ENCODE measurements at regions not wholly inside any gene's neighbourhood (a gene's known extent, or its start where the extent isn't known, plus 50 kb on each side); places are given as distances from the start of the nearest gene placed in this dataset.
"Not testable (repeated sequence)": the region's sequence is repeated elsewhere in the genome, so short reads cannot be mapped to it uniquely, and the experiment has no call there.

DNA sequence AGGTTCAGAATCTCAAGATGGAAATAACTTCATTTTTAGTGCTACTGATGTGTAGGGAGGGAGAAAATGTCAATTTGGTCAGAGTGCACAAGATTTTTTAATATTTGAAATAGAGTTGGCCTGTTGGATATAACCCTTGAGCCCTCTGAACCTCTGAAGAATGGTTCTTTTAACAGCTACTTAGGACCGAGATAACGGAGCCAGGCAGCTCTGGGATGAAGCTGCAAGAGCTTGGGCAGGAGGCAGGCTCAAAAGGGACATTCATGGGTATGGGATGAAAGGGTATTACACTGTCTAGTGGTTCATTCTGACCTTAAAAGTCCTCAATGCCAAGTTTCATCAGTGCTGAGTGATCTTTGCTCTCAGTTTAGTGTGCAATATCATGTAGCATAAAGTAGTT, 111.4 kb upstream of the CPHXL start:
- no peak for ATAC-seq

DNA sequence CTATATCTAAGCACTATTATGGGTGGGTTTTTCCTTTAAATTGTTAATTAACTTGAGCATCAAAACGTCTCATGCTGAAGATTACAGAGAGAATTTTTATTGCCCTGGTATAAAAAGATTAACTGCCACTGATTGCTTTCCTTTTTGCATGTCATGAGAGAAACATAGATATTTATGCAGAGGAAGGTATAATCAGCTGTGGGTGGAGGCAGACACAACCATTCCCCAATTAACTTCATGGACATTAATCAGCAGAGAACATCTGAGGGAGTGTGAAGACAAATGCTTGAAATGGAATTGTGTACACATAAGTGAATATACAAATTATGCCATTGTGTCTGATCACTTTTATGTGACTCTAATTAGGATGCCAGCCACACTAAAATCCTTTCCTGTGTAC, 115.2 kb upstream of the CPHXL start:
- ATAC-seq, result no peak

DNA sequence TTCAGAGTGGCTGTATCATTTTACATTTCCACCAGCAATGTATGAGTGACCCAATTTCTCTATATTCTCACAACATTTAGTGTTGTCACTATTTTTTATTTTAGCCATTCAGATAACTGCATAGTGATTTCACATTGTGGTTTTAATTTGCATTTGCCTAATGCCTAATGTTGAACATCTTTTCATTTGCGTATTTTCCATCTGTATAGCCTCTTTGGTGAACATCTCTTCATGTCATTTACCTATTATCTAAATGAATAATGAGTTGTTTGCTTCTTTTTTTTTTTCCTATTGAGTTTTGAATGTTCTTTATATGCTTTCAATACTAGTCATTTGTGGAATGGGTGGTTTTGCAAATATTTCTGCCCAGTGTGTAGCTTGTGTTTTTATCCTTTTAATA, 120.9 kb upstream of the CPHXL start:
- no peak for ATAC-seq

DNA sequence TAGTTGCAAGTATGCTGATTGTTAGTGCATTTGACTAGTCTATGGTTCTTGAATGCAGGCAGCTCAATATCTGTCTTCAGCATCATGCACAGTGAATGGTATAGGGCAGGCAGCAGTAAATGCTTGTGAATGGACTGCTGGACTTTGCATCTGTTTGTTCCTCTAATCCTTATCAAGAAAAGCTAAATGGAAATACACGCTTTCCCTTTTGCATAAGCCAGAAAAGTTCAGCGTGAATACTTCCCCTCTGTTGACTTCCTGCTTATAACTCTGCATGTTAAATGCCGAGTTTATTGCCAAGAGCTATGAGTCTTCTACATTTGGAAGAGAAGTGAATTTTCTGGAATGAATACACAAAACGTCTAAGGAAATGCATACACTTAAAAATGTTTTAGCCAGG, 127.9 kb upstream of the CPHXL start:
- no peak for ATAC-seq

DNA sequence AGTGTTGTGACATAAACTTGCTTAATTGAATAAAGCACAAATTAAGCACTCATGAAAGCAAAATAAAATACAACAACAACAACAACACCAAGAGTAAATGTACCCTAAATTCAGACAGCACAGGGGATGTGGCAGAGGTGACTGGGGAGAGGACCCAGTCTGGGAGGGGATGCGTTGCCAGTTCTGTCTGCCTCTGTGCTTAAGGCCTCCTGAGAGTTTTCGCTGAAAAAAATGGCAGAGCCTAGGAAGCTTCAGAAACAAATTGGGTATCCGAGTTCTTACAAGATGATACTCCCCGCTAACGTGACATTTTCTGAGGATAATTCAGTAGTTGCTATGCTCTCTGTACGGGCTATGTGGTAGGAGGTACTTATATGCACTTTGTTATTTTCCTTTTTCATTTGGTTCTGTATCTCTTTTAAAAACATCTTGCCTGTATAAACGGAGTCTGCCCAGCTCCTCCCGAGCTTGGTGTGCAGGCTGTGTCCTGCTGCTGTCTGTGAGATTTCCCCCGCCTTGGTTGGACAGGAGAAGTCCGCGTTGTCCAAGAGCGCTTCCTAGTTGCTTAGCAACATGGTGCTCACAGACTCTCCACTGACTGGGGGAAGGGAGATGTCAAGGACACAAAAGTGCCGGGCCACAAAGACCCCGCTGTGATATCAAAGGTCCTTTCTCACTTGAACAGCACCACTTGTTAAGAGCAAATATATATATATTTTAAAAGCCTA, 134.2 kb upstream of the CPHXL start:
- ATAC-seq, result no peak

DNA sequence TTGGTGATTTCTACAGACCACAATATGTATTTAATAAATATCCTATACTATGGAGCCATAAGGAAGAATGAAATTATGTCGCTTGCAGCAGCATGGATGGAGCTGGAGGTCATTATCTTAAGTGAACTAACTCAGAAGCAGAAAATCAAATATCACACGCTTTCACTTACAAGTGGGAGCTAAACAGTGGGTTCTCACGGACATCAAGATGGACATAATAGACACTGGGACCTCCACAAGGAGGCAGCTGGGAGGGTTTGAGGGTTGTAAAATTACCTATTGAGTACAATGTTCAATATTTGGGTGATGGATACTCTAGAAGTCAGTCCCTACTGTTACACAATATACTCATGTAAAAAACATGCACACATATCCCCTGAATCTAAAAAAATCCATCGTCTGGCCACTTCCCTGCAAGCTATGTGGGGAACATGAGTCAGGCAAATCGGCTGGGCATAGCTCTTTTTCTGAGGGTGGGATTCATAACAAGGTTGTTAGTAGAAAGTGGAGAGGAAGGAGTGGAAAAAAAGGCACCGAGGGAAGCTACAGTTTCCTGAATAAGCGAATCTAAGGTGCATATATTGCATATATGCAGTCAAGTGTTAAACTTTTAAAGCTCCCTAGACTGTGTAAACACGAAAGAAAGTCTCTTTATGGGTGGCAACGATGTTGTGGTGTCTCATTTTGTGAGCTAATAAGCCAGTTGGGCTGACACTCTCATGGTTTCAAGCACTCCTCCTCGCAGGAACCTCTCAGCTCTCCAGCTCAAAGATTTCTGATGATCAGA, 135.2 kb upstream of the CPHXL start:
- no peak for ATAC-seq

DNA sequence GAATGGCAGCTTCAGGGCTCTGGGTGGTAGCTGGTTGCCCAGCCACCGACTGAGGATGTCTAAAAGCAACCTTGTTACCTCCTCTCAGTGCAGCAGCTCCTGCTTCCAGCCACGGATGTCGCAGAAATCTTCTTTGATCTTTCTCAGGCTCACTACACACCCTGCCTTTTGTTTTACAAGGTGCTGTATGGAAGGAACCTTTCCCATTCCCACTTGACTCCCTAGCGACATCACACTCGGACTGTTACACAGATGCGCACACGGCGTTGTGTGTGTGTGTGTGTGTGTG, 135.8 kb upstream of the CPHXL start:
- no peak for ATAC-seq

DNA sequence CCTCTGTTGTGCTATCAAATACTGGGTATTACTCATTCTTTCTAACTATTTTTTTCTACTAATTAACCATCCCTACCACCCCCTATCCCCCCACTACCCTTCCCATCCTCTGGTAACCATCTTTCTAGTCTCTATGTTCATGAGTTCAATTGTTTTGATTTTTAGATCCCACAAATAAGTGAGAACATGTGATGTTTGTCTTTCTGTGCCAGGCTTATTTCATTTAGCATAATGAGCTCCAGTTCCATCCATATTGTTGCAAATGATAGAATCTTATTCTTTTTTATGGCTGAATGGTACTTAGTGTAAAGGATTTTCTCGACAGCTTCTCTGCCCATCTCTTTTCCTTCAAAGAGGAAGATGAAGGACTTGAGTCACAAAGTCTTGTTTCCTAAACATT, 138.0 kb upstream of the CPHXL start:
- no peak for ATAC-seq

DNA sequence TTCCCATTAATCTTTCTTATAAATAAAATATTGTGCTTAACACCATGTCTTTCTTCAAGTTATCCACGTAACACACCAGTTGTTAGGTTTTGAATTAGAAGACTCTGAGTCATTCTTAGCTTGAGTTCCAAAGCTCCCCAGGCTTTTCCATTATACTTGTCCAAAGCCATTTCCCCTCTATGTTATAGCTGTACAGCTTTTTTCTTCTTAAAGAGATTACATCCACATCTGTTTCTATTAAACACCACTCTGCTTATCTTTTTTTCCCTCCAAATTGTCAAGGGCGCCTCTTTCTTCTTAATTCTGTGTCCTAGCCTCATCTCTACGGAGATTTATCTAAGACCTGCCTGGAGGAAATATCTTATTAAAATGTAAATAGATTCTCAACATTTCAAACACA, 139.4 kb upstream of the CPHXL start:
- ATAC-seq, result no peak

DNA sequence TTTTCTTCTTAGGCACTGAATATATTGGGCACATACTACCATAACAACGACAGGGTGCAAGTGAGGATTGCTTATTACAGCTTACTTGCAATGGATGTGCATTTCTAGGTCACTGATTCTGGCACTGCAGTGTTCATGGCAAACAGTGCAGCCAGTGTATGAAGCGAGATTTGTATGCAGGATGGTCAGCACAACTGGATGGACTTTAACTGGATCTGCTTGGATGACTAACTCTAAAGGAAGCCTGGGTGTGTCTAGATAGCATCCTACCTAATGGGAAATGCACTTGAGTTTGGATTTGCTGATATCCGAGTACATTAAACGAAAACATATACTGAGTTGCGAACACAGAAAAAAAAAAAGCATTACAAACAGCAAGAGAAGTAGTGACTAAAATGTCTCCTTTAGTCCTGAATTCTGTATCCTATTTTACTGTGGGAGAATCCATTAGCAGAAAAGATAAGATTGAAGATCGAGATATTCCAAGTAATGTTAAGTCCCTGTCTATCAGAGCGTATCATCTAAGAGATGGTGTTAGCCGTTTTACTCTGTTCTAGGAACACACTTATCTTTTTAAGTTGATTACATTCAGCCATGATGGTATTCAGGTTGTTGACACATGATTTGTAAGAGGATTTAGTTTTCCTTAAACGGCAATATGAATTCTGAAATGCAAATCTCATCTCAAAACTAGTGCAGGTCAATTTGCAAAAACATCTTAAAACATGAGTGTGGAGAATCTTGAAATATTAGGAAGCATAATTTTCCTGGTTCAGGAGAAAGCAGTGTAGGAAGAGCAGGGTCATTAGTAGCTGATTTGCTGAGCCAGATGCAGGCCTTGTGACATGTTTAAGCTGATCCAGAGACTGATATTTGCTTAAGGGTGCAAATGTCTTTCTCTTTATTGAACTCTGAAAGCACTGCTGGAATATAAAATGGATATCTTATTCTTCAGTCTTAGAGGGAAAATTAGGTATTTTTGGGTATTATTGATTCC, 142.6 kb upstream of the CPHXL start:
- ATAC-seq, result no peak

DNA sequence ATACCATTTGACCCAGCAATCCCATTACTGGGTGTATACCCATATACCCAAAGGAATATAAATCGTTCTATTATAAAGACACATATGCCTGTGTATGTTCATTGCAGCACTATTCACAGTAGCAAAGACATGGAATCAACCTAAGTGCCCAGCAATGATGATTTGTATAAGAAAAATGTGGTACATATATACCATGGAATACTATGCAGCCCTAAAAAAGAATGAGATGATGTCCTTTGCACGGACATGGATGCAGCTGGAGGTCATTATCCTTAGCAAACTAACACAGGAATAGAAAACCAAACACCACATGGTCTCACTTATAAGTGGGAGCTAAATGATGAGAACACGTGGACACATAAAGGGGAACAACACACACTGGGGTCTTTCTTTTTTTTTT, 155.0 kb upstream of the CPHXL start:
- ATAC-seq, result not testable (repeated sequence)

DNA sequence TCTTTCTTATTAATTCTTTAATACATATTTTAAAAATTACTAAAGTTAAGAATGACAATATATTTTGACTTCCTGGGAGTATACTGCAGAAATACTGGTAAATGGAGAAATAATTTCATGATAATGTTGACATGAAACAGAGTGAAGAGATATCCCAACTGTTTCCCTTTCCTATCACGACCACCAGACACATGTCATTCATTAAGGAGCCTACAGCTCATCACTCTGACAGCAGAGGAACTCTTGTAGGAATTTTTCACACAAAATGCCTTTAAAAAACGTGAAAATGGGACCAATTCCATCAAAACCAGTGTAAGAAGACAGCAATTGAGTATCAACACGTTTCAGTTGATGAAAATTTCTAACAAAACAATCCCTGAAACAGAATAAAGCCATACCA, 172.9 kb upstream of the CPHXL start:
- ATAC-seq, result no peak

DNA sequence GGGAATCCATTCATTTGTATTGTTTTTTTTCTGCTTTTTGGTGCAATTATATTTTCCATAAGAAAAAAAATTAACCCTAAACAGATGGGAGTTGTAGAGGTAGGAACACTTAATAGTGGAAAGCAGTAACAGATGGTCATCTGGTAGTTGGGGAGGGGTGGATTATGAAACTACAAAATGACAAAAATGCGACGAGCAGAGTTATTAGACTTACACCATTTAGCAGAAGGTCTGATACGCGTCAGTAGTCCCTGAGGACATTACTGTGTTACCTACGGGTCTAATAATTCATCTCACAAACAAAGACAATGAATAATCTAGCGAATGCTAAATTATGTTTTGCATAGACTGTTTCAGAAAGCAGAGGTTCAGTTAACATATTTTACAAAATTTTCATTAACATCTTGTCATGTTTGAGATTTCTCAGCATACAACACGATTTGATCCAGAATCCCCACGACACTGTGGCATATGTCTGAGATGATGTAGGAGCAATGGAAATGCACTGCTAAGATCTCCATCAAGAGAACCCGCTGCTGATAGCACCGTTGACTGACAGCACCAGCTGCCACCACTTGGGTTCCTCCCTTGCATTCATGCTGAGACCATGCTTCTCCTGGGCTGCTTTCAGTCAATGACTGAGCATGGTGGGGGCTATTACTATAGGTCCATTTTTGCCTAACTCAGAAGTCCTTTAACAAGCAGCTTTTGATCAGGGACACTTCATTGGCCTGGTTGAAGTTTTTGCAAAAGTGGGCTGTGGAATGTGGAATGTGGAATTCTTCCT, 182.2 kb upstream of the CPHXL start:
- ATAC-seq, result no peak

DNA sequence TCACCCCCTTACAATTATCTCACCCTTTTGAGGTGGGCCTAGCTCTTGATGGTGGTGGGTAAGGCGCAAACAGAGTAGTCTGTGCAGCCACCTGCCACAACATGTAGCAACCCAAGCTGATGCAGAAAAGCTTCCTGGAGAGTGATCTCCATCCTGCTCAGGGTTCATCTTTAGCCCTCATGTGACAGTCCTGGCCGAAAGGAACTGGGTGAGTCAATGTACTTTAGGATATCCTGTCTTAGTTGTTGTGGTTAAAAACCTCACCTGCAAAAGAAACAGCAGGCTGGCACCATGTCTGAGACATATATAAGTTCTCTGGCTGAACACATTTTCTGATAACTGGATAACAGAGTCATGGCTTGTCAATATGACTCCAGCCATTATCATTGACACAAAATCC, 183.5 kb upstream of the CPHXL start:
- no peak for ATAC-seq

DNA sequence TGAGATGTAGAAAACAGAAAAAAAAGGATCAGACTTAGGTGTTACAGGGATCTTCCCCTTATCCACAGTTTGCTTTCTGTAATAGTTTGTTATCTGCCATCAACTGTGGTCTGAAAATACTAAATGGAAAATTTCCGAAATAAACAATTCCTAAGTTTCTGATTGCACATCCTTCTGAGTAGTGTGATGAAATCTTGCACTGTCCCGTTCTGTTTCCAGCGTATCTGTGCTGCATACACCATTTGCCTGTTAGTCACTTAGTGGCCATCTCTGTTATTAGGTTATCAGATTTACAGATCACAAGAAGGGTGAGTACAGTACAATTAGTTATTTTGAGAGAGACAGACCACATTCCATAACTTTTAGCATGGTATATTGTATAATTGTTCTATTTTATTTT, 185.6 kb upstream of the CPHXL start:
- ATAC-seq, result no peak

DNA sequence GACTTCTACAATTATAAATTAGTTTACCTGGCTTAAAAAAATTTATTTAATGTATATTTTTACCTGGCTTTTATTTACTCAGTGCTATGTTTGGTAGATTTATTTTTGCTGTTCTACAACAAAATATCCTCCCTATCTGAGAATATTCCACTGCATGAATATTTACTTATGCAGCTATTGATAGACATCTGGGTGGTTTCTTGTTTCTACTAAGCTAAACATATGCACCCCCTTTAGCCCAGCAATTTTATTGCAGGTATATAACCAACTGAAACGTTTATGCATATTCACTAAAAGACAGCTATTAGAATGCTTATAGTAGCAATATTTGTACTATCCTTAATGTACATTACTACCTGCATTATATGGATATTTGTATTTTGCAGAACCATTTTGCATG, 187.7 kb upstream of the CPHXL start:
- no peak for ATAC-seq

DNA sequence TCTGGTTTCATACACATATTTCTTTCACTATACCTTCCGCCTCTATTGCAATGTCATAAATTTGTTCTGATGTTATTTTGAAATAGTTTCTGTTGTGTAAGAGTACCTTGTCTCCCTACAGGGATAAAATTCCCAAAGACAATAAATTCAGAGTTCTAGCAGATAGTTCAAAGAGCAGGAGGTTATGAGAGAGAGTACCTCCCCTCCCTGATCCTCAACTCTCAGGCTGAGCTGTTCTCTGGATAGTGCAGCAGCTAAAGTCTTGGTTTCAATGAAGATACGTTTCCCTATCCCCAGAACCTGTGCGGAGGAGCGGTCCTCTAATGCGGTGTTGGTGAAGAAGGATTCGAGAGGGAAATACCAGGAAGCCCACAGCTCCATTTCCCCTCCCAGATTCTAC, 190.2 kb upstream of the CPHXL start:
- ATAC-seq, result no peak

DNA sequence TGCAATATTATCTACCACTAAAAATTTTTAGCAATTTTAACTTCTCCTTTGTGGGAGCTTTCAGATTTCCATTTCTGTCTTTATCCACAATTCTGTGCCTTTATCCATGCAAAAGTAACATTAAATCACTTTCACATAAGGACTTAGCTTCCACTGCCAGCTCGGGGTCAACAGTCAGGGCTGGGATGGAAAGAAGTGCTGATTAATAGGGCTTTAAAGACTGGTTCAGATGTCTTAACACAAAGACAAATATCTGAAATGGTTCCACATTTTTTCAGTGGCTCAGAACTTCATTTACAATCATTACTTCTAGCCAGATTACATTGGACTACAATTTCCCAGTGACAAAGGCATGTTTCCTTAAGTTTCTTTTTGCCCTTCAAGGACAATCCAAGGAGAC, 191.8 kb upstream of the CPHXL start:
- no peak for ATAC-seq

DNA sequence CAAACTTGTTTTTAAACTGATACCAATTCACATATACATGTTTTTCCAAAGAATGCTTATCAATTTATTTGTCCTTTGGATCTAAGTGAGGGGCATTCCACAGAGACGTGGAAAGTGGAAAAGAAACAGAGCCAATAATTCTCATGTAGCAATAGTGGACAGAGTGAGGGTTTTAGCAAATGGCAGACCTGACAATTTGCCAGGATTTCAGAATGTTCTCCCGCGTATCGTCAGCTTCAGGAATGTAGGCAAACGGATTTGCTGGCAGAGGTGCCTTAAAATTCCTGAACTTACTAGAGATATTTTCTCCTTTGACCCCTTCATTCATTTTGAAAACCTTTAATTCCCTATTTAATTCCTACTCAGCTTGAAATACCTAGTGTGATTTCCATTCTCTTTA, 193.4 kb upstream of the CPHXL start:
- ATAC-seq, result no peak

DNA sequence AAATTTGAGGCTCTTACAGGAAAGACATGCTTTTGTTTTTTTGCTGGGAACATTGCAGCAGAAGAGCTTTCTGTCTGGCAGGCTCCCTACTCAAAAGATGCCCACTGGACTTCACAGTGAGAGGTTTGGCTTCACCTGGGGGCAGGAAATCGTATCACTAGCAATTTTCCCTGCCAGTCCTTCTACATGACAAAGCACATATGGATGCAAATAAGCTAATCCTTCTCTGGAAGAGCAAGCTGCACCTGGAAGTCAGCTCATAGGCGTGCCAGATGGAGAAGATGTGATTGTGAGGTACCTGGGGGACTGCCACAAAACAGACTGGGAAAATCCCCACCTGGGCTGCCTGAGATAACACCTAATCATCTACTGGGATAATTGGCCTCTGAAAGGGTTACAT, 195.0 kb upstream of the CPHXL start:
- no peak for ATAC-seq

DNA sequence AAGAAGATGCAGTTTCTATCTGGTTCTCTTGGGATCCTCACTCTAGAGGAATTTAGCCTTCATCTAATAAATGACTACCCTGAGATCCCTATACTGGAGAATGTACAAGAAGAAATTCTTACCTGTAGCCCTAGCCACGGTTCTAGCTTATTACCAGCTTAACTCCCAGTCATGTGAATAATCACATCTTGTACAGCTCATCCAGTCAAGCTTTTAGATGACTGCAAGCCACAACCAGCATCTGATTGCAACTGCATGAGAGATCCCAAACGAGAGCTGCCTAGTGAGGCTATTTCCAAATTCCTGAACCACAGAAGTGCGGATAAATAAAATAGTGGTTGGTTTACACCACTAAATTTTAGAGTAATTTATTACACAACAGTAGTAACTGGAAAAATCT, 196.0 kb upstream of the CPHXL start:
- no peak for ATAC-seq

DNA sequence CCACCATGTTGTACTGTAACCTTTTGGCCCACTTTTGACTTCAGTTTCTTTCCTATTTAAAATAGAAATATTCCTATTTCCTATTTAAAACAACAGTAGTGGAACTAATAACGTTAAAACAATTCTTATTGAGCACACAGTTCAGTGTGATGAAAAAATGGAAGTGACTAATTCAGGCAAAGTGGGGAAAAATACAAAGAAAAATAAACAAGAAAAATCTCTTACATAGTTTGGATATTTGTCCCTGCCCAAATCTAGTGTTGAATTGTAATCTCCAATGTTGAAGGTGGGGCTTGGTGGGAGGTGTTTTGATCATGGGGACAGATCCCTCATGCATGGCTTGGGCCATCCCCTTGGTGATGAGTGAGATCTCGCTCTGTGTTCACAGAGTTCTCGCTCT, 198.1 kb upstream of the CPHXL start:
- no peak for ATAC-seq

DNA sequence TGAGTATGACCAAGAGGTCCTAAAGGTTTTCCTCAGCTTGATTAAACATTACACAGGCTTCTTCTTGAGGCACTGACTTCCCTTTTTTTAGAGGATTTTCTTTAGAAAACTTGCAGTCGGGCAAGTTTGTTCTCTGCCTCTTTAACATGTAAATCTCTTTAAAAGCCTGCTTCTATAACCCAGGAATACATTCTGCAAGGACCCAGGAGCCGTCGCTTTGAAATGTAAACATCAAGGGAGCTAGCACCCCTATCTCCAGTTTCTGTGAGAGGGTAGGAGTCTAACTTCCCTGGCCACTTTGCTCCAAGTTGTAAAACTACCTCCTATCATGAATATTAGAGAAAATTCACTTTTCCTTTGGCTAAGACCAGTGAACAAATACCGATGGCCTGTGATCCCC, 201.5 kb upstream of the CPHXL start:
- no peak for ATAC-seq

All from activated CD4-positive, CD25-positive, alpha-beta regulatory T cell treated with anti-CD3 and anti-CD28 coated beads, Interleukin-2, amount 50 U/mL, for 24 hours (primary cell).